Tibial nerve (tissue), 4 donors: ENCODE measurements at regions not wholly inside any gene's neighbourhood (a gene's known extent, or its start where the extent isn't known, plus 50 kb on each side); places are given as distances from the start of the nearest gene placed in this dataset.

Experiments used
- CTCF ChIP-seq, 5 experiments: fragments of 200-600 bp in 3 of 5; fragments of 450-650 bp in 2 of 5; sonication (generic) in 3 of 5; IDR thresholded peaks; one replicate each; pipeline ENCODE4 v1.5.1; 2016 to 2019; ENCODE audit warnings: antibody characterized with exemption in 5 of 5, mild to moderate bottlenecking in 3 of 5, moderate library complexity in 2 of 5
- EP300 ChIP-seq, 2 donors: sonication (generic); formaldehyde crosslinking; IDR thresholded peaks; one replicate each; pipeline ENCODE4 v1.6.1; 2017; ENCODE audit warnings: antibody characterized with exemption in 2 of 2, mild to moderate bottlenecking in 1 of 2
- POLR2A ChIP-seq, 2 donors: fragments of 450-650 bp; IDR thresholded peaks; one replicate each; pipeline ENCODE4 v1.6.1; 2017; ENCODE audit warnings: antibody characterized with exemption in 2 of 2, mild to moderate bottlenecking in 2 of 2, moderate library complexity in 2 of 2

DNA sequence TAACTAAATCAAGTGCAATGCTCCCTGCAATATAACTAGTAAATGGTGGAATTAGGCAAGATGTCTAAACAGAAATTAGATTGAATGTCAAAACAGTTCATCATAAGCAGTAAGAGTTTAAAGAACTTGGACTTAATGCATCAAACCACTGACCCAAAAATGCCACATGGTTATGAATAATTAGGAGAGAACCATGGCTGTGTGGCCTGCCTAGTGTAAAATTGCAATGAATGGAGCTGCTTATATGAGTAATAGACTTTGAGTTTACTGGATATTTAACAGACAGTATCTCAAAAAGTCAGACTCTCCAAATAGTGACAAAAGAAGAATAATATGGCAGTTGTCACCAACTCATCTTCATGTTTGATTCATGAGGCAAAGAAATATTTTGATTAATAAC is 101.6 kb upstream of the COL5A2 start:
- TF ChIP-seq POLR2A (IDR thresholded peaks at IDR 0.05) (no peak), CTCF (IDR thresholded peaks at IDR 0.05) (no peak), EP300 (IDR thresholded peaks at IDR 0.05) (no peak)
